ENCODE measurements at regions not wholly inside any gene's neighbourhood (a gene's known extent, or its start where the extent isn't known, plus 50 kb on each side); places are given as distances from the start of the nearest gene placed in this dataset.

DNA sequence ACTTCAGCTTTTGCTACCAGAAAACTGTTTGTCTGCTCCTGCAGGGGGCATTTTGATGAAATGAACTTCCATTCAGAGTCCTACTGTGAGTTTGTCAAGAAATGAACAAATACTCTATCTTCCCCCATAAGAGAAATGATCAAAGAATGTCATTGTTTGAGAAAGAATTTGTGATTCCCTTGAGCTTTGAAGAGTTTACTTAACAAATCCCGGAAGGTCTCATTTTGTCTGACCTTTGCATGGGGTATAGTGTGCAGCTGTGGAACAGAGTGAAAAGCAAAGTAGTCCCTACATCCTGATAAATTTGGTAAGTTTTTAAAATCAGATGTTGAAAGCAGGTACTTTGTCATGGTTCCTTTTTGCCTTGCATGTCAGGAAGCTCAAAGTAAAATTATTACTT, 178.0 kb downstream of the ABCC12 start:
- TF ChIP-seq EZH2 (IDR thresholded peaks at IDR 0.05) (no peak), EZH2phosphoT487 (IDR thresholded peaks at IDR 0.05) (no peak)
- TF ChIP-seq, protein P1, sequence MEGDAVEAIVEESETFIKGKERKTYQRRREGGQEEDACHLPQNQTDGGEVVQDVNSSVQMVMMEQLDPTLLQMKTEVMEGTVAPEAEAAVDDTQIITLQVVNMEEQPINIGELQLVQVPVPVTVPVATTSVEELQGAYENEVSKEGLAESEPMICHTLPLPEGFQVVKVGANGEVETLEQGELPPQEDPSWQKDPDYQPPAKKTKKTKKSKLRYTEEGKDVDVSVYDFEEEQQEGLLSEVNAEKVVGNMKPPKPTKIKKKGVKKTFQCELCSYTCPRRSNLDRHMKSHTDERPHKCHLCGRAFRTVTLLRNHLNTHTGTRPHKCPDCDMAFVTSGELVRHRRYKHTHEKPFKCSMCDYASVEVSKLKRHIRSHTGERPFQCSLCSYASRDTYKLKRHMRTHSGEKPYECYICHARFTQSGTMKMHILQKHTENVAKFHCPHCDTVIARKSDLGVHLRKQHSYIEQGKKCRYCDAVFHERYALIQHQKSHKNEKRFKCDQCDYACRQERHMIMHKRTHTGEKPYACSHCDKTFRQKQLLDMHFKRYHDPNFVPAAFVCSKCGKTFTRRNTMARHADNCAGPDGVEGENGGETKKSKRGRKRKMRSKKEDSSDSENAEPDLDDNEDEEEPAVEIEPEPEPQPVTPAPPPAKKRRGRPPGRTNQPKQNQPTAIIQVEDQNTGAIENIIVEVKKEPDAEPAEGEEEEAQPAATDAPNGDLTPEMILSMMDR (IDR thresholded peaks at IDR 0.05): no peak
